Prostate gland (tissue), 2 donors: ENCODE measurements at regions not wholly inside any gene's neighbourhood (a gene's known extent, or its start where the extent isn't known, plus 50 kb on each side); places are given as distances from the start of the nearest gene placed in this dataset.

Experiments
- DNase-seq: peaks from one replicate; pipeline ENCODE4 v3.0.0-alpha.2; 2019; ENCODE audit warnings: low spot score
- H3K27ac ChIP-seq, 2 donors: fragments of 200-600 bp; sonication (generic); 2 replicates each; pipeline ENCODE4 v1.5.1; 2017 to 2019
- H3K27me3 ChIP-seq: fragments of 200-600 bp; sonication (generic); replicated peaks from 2 replicates; pipeline ENCODE4 v1.5.1; 2019; ENCODE audit not compliant: insufficient read depth
- H3K36me3 ChIP-seq, 2 donors: fragments of 200-600 bp; sonication (generic); 1 replicate in 1 of 2; 2 replicates in 1 of 2; pipeline versions ENCODE4 v1.5.1 to v1.8.1; 2017 to 2019
- H3K4me1 ChIP-seq: fragments of 200-600 bp; sonication (generic); replicated peaks from 2 replicates; pipeline ENCODE4 v1.5.1; 2019
- H3K4me3 ChIP-seq, 2 donors: fragments of 200-600 bp; sonication (generic); 2 replicates each; pipeline ENCODE4 v1.5.1; 2017 to 2019
- H3K9me3 ChIP-seq: fragments of 200-600 bp; sonication (generic); 2 replicates; pipeline ENCODE4 v1.5.1; 2017
- POLR2A ChIP-seq: fragments of 450-650 bp; IDR thresholded peaks from one replicate; pipeline ENCODE4 v1.6.1; 2016; ENCODE audit warnings: antibody characterized with exemption, mild to moderate bottlenecking
- POLR2AphosphoS5 ChIP-seq: sonication (generic); formaldehyde crosslinking; IDR thresholded peaks from one replicate; pipeline ENCODE4 v1.6.1; 2017; ENCODE audit warnings: antibody characterized with exemption
- WGBS: methylation state at CpG from one replicate; pipeline ENCODE4 v1.1.5; 2018; 5-methylcytosine and 5-hydroxymethylcytosine counted together
- intact Hi-C: fragments of 100-400 bp; cut with DNase I; formaldehyde crosslinking; loops from one replicate; pipeline ENCODE4 v1.14.2; 2022
- TF ChIP-seq, protein P1 (sequence below), 4 experiments: fragments of 200-600 bp in 2 of 4; fragments of 450-650 bp in 2 of 4; sonication (generic) in 2 of 4; IDR thresholded peaks; 1 replicate in 3 of 4; 2 replicates in 1 of 4; pipeline ENCODE4 v1.5.1; 2016 to 2019; ENCODE audit warnings: antibody characterized with exemption in 4 of 4, mild to moderate bottlenecking in 2 of 4, moderate library complexity in 2 of 4

DNA sequence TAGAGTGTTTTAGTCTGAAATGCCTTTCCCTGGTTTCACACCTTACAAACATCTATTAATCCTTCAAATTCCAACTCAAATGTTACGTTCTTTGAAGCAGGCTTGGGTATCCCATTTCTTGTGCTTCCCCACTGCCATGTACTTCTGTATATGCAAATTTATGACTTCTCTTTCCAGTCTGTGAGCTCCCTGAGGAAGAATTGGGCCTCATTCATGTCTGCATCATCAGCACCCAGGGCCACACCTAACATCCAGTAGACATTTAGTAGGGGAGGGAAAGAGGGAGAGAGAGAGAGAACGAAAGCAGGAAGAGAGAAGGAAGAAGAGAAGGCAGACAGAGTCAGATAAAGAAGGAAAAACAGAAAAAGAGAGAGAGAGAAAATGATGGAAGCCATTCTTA lies 53.3 kb upstream of the KY start:
- no peak for DNase-seq
- Histone ChIP-seq H3K9me3 (no peaks in the 10 kb centered on the region), H3K27me3 (no peaks in the 10 kb centered on the region), H3K4me1 (no peaks in the 10 kb centered on the region), H3K36me3 (no peaks in the 10 kb centered on the region), H3K4me3 (no peak overlapping the region), H3K27ac (no peak overlapping the region)
- WGBS = 78% methylated on average over 2 of the region's 2 CpGs
- intact Hi-C loops = no loop called here
- TF ChIP-seq POLR2AphosphoS5 = no peak
- TF ChIP-seq POLR2A = no peak
- TF ChIP-seq, protein P1, sequence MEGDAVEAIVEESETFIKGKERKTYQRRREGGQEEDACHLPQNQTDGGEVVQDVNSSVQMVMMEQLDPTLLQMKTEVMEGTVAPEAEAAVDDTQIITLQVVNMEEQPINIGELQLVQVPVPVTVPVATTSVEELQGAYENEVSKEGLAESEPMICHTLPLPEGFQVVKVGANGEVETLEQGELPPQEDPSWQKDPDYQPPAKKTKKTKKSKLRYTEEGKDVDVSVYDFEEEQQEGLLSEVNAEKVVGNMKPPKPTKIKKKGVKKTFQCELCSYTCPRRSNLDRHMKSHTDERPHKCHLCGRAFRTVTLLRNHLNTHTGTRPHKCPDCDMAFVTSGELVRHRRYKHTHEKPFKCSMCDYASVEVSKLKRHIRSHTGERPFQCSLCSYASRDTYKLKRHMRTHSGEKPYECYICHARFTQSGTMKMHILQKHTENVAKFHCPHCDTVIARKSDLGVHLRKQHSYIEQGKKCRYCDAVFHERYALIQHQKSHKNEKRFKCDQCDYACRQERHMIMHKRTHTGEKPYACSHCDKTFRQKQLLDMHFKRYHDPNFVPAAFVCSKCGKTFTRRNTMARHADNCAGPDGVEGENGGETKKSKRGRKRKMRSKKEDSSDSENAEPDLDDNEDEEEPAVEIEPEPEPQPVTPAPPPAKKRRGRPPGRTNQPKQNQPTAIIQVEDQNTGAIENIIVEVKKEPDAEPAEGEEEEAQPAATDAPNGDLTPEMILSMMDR (IDR thresholded peaks at IDR 0.05) = no peak

DNA sequence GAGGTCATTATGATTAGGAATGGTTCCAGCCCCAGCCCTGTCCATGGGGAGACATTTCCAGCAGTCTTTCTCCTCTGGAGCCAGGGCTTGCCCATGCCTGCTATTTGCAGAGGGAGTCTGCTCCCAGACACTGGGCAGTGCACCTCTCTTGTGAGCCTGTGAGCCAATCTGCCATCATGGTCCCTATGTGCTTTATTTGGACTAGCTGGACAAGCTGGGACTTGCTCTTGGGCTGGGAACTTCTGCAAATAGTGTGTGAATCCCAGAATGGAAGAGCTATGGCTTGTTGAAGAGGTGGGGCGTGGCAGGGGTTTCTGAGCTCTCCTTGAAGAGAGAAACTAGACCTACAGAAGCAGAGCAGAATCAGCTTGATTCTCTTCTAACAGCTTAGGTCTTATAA lies 53.7 kb upstream of the KY start:
- Histone ChIP-seq H3K27me3 (no peaks in the 10 kb centered on the region), H3K9me3 (no peaks in the 10 kb centered on the region), H3K27ac (no peak overlapping the region), H3K36me3 (no peaks in the 10 kb centered on the region), H3K4me3 (no peak overlapping the region), H3K4me1 (no peaks in the 10 kb centered on the region)
- 71% methylated on average over 1 of the region's 1 CpG for WGBS
- DNase-seq = no peak
- intact Hi-C loops = no loop called here
- TF ChIP-seq POLR2A = no peak
- TF ChIP-seq POLR2AphosphoS5 = no peak
- TF ChIP-seq, protein P1 (IDR thresholded peaks at IDR 0.05) = no peak

DNA sequence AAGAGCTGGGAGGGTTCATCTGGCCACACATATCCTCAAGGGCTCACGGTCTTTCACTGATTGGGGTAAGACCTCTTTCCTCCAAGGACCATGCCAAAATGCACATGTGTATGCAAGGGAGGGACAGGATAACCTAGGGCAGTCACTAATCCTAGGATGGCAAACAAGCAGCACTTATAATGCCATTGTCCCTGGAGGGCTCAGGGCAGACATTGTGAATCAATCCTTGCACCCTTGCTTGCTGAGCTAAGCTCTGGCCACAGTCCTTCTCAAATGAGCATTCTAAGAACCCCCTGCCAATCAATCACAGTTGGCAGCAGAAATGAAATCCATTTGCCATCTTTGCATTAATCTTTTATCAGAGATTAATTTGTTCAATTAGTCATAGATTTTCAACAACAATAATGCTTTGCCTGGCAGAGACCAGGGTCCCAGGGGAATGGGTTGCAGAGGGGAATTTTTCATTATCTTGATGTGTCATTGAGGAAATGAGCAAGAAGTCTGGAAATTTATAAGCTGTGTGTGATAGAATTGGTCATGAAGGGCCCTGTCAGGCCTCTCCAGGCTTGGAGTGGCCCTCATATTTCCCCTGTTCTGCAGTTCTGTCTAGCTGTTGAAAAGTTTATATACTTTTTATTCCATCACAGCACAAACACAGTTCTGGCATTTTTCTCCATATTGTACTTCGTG lies 57.2 kb upstream of the KY start:
- TF ChIP-seq POLR2AphosphoS5 (no peak), POLR2A (no peak)
- TF ChIP-seq, protein P1 (IDR thresholded peaks at IDR 0.05) = no peak
- H3K27ac ChIP-seq = no peak overlapping the region
- intact Hi-C loops = no loop called here
- no peaks in the 10 kb centered on the region for H3K4me1 ChIP-seq
- H3K4me3 ChIP-seq = no peak overlapping the region
- DNase-seq = no peak
- no peaks in the 10 kb centered on the region for H3K36me3 ChIP-seq
- WGBS = 71% methylated on average over 2 of the region's 2 CpGs
- no peaks in the 10 kb centered on the region for H3K27me3 ChIP-seq
- H3K9me3 ChIP-seq = no peaks in the 10 kb centered on the region

DNA sequence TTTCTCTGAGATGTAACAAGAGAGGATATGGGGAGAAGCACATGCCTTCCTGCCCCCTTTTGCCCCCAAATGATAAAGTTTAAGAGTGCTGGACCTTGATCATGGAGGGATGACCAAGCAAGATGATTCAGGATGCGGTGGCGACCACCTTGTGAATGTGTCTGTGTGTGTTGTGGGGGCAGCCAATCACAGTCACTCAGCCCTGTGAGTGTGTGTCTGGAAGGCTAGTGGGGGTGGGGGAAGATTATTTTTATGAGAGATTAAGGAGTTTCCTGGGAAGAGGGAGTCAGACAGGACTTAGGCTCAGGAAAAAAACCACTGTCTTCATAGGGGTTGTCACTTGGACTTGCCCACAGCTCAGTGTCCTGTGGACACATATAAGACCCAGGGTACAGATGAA lies 57.8 kb upstream of the KY start:
- no peaks in the 10 kb centered on the region for H3K36me3 ChIP-seq
- intact Hi-C loops = no loop called here
- H3K27ac ChIP-seq = no peak overlapping the region
- no peak overlapping the region for H3K4me3 ChIP-seq
- no peaks in the 10 kb centered on the region for H3K4me1 ChIP-seq
- DNase-seq = no peak
- 75% methylated on average over 2 of the region's 2 CpGs for WGBS
- no peaks in the 10 kb centered on the region for H3K27me3 ChIP-seq
- TF ChIP-seq POLR2A (no peak), POLR2AphosphoS5 (no peak)
- TF ChIP-seq, protein P1 (IDR thresholded peaks at IDR 0.05) = no peak
- H3K9me3 ChIP-seq = no peaks in the 10 kb centered on the region

DNA sequence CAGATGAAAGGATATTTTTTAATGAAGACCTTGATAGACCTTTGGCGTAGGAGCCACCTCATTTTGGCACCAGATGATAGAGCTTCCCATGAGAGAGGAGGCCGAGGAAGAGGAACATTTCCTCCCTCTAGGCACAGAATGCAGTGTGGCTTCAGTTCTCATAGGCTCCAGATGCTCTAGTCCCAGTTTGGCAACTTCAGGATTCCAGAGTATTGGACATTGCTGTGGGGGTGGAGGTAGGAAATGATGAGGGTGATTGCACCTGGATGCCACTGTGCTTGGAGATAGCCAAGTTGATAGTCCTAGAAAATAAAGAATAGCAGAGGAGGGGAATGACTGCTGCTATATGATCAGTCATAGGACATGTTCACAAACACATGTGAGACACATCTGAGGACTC lies 58.3 kb upstream of the KY start:
- no peaks in the 10 kb centered on the region for H3K9me3 ChIP-seq
- 86% methylated on average over 2 of the region's 2 CpGs for WGBS
- no peak for DNase-seq
- no peaks in the 10 kb centered on the region for H3K36me3 ChIP-seq
- no peak for TF ChIP-seq POLR2AphosphoS5
- TF ChIP-seq, protein P1 (IDR thresholded peaks at IDR 0.05) = no peak
- no peak for TF ChIP-seq POLR2A
- H3K4me1 ChIP-seq = no peaks in the 10 kb centered on the region
- no peaks in the 10 kb centered on the region for H3K27me3 ChIP-seq
- no peak overlapping the region for H3K4me3 ChIP-seq
- no peak overlapping the region for H3K27ac ChIP-seq
- intact Hi-C loops = no loop called here
